Fibroblast of peridontal ligament (primary cell): ENCODE measurements at regions not wholly inside any gene's neighbourhood (a gene's known extent, or its start where the extent isn't known, plus 50 kb on each side); places are given as distances from the start of the nearest gene placed in this dataset.
"Not testable (repeated sequence)": the region's sequence is repeated elsewhere in the genome, so short reads cannot be mapped to it uniquely, and the experiment has no call there.

Experiments used
- DNase-seq: peaks from one replicate; pipeline ENCODE4 v3.0.0-alpha.2; 2010; ENCODE audit errors: extremely low read depth

DNA sequence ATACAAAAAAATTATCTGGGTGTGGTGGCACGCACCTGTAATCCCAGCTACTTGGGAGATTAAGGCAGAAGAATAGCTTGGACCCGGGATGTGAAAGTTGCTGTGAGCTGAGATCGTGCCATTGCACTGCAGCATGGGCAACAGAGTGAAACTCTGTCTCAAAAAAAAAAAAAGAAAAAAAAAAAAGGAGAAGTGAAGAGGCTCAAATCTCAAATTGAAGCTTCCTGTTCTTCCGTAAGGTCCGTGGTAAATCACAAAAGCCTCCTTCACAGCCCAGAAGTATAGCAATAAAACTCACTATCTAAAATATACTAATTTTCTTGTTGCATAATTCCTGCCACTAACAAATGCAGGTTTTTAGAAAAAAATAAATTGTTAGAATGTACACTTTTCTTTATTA, 498.2 kb upstream of the BRINP3 start:
- no peak for DNase-seq

DNA sequence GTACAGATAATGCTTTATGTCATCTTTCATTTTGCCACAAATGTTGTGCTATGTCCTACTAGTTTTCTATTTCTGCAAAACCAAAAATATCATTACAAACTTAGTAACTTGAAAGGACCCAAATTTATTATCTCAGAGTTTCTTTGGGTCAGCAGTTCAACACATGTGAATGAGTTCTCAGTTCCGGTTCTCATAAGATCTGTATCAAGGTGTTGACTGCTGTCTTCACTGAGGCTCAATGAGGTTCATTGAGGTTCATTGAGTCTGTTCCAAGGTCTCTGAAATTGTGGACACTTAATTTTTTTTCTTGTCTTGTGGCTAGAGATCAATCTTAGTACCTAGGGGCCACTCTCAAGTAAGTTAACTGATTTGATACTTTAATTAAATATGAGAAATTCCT, 525.1 kb upstream of the BRINP3 start:
- DNase-seq: no peak

DNA sequence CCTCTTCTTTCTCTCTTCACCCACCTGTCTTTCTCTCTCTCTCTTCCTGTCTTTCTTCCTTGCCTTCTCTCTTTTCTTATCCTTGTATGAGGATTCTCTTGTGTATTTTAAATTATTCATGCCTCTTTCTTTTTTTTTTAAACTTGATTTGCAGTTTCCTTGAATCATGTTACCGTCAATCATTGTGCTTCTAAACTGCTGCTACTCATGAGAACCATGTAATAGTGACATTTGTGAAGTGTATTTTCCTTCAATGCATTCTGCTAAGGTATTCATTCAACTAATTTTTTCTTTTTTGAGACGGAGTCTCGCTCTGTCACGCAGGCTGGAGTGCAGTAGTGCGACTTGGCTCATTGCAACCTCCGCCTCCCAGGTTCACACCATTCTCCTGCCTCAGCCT, 539.1 kb upstream of the BRINP3 start:
- DNase-seq: no peak

DNA sequence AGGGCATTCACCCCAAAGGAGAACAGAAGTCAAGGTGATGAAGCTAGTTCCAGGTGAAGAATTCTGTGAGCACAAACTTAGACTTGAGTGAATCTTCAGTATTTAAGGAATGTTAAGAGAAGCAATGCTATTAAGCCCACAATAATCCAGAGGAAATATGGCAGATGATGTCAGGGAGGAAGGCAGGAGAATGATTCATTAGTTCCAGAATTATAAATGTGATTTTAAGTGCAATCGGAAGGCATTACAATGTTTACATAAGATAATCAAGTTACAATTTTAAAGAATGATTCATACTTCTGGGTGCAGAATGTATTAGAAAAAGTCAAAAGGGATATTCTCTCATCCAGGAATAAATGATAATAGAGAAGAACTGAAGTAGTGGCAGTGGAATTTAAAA, 545.2 kb upstream of the BRINP3 start:
- peak; percentile 66 for DNase-seq

DNA sequence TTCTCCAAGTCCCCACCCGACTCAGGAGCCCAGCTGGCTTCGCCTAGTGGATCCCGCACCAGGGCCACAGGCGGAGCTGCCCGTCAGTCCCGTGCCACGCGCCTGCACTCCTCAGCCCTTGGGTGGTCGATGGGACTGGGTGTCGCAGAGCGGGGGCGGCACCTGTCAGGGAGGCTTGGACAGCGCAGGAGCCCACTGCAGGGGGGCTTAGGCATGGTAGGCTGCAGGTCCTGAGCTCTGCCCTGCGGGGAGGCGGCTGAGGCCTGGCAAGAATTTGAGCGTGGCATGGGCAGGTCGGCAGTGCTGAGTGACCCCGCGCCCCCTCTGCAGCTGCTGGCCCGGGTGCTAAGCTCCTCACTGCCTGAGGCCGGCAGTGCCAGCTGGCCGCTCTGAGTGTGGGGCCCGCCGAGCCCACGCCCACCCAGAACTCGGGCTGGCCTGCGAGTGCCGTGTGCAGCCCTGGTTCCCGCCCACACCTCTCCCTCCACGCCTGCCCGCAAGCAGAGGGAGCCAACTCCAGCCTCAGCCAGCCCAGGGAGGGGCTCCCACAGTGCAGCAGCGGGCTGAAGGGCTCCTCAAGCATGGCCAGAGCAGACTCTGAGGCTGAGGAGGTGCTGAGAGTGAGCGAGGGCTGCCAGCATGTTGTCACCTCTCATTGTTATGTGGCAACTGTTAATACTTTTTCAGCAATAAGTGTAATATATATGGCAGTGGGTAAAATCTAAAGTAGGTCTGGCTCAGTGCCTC, 548.4 kb upstream of the BRINP3 start:
- no peak for DNase-seq

DNA sequence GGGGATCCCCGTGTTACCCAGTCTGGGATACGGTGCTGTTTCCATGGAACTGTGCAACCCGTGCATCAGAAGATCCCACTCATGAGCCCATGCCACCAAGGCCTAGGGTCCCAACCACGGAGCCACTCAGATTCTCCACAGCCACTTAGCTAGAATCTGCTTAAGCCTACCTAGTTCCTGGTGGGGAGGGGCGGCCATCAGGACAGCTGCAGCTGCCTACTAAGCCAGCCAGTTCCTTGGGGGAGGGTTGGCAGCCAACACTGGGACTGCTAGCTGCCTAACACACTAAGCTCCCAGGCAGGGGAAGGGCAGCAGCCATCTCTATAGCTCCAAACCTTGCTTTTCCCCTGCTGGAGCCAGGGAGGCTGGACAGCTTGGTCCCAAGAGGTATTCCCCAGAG, 549.2 kb upstream of the BRINP3 start:
- DNase-seq: no peak

DNA sequence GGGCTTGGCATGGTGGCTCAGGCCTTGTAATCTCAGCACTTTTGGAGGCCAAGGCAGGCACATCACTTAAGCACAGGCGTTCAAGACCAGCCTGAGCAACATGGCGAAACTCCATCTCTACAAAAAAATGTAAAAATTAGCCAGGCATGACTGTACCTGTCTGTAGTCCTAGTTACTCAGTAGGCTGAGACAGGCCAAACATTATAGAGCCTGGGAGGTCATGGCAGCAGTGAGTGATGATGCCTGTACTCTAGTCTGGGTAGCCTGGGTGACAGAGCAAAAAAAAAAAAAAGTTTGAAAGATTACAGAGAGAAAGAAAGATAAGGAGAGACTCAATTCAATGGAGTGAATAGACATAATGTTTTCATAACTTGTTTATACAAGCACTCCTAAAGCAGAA, 556.5 kb upstream of the BRINP3 start:
- no peak for DNase-seq

DNA sequence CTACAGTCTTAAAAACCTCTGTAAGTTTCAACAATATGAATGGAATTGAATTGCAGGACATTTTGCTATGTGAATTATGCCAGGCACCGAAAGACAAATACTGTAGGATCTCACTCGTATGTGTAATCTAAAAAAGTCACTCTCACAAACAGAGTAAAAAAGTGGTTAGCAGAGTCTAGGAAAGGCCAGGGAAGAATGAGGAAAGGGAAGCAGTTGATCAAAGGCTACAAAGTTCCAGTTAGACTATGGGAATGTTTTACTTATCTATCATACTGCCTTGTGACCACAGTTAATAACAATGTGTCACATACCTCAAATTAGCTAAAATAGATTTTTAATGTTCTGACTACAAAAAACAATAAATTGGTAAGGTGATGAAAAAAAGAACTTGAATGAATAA, 565.4 kb upstream of the BRINP3 start:
- no peak for DNase-seq

DNA sequence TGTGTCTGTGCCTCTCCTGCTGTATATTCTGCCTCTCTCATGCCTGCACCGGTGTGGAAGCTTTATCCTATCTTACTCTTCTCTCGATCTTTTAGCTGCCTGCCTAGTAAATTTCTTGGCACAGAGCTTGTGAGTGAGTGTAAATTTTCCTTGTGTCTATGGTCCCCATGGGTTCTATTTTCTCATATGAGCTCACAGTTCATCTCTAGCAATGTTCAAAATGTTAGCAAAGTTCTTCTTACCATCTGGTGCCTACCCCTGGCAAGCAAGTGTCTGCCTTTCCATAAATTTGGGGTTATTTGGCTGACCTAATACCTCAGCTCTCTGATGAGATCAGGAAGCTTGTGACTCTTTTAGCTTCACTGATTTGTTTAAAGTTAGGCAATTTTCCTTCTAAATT, 572.1 kb upstream of the BRINP3 start:
- DNase-seq: peak; percentile 8

DNA sequence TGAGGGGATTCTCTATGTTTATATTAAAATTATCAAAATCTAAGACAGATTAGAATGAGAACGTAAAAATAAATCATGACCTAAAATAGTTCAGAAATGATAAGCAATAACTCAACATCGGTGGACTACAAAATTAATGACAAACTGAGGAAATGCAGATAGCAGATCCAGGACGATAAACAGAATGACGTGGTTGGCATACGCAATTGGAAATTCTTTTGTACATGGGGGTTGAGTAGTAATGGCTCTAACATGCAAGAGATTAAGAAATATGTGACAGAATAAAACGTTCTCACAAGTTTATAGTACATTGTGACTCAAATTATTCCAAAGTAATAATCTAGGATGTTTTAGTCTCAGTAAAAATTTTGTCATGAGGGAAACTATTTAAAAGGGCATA, 575.2 kb upstream of the BRINP3 start:
- DNase-seq: no peak

DNA sequence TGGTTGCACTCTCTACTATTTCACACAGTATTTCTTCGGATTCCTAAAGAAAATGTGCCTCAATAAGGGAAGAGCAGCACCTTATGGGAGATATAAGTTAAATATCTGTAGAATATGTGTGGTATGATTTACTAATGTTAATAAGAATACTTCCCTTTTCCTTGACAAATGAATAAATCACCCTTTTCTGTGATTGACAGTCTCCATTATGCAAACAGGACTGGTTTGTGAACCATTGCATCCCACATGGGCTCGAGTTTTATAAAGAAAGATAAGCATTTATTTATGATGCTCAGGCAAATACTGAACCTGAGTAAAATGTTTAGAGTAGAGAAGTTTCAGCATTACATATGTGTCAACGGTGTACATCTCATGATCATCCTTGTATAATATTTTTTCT, 587.7 kb upstream of the BRINP3 start:
- DNase-seq: no peak

DNA sequence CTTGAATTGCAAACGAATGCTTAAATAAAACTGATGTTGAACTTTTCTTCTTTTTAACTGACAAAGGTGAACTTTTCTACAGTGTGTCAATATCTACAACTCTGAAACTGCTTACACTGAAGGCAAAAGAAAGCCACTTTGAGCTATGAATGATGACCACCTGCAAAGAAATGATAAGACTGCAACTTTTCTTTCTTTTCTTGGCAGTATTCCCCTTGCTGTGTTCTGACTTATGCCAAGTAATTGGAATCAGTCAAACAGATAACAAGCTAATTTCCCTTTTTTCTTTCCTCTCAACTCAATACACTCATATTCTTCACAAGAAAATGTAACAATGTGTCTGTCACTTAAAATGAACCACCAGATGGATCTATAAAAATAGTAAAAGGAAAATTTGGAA, 588.1 kb upstream of the BRINP3 start:
- no peak for DNase-seq

DNA sequence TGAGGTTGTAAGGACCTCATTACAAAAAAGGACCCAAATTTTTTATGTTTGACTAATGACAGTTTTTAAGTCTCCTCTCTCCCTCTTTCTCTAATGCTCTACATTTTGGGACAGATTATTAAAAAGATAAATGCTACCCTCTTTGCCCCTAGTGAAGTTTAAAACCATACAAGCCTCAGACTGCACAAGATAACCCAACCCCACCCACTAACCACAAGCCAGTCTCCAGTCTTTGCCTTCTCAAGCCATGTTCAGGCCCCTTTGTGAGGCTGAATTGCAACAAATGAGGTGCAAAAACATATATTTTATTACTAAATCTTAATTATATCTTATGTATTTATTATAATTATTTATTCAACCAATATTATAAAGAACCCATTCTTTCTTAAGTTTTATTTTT, 597.2 kb upstream of the BRINP3 start:
- no peak for DNase-seq

DNA sequence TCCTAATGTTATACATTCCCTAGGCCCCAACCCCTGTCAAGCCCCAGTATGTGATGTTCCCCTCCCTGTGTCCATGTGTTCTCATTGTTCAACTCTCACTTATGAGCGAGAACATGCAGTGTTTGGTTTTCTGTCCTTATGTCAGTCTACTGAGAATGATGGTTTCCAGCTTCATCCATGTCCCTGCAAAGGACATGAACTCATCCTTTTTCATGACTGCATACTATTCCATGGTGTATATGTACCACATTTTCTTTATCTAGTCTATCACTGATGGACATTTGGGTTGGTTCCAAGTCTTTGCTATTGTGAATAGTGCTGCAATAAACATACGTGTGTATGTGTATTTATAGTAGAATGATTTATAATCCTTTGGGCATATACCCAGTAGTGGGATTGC, 605.4 kb upstream of the BRINP3 start:
- DNase-seq: not testable (repeated sequence)

DNA sequence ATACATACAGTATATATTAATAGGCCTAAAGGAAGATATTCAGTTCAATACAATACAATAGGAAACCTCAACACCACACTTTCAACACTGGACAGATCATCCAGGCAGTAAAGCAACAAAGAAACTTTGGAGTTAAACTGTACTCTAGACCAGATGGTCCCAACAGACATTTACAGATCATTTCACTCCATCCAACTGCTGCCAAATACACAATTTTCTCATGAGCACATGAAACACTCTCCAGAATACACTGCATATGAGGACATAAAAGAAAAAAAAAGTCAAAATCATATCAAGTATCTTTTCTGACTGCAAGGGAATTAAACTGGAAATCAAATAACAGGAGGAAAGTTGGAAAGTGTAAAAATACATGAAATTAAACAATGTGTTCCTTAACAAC, 607.5 kb upstream of the BRINP3 start:
- peak; percentile 37 for DNase-seq

DNA sequence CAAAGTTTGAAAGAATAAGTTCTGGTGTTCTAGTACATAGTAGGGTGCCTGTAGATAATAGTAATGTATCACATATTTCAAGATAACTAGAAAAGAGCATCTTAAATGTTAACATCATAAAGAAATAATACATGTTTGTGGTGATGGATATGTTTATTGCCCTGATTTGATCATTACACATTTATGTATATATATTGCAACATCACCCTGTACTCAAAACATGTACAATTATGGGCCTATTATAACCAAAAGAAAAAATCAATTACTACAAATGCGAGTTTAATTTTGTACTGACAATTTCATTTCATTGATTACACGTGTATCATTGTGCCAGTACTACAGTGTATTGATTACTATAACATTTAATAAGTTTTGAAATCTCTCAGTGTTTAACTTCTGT, 609.2 kb upstream of the BRINP3 start:
- DNase-seq: no peak

DNA sequence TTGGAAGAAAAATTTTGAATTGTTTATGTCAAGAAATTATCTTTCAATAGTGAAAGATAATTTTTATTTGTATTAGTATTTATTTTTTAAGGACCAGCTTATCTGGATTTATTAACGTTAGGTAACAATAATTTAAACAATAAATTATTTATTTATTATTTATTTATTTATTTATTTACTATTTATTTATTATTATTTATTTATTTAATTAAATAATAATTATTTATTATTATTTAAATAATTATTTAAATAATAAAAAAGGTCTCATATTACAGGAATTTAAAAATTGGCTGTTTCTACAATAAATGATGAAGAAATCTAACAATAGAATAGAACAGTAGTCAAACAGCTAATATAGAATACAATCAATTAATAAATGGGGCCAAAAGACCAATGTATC, 618.7 kb upstream of the BRINP3 start:
- no peak for DNase-seq

DNA sequence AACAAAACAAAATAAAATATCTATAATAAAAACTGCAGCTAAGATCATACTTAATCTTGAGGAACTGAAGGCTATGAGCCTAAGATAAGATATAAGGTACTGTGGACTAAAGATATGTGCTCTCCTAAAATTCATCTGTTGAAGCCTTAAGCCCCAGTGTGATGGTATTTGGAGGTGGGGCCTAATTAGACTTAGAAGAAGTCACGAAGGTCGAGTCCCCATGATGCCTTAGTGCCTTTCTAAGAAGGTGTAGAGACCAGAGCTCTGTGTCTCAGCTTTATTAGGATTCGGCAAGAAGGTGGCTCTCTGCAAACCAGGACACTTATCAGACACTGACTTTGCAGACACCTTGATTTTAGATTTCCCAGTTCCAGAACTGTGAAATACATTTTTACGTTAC, 622.0 kb upstream of the BRINP3 start:
- no peak for DNase-seq

DNA sequence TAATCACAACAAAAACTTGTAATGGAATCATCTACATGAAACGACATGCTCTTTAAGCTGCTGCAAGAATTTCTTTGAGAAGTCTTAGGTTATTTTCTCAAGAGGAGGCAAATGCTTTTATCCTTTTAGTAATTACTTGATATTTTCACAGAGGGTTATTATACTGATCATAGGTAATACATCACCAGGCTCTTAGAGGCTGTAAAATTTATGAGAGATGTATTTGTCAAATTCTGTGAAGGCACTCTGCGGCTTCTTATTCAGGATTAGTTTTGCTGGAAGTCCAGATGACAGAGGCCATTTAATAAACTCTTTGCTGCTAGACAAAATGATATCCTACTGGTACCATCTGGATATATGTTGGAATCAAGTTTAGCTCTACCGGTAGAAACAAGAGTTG, 624.3 kb upstream of the BRINP3 start:
- DNase-seq: no peak

DNA sequence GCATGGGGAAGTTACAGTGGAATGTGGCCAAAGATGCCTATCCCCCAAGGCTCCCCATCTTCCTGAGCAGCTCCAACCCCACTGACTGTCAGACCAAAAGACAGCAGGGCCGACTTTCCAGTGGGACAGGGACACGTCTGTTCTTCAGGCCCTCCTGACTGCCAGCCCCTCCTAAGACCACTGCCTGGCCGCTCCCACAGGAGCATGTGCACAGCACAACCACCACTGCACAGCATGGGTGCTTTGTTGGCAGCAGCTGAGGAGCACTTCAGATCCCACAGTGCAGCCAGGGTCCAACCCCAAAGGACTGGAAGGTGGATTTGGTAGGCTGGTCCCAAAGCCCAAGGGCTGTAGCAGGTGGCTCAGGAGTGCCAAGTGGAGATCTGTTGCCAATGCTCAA, 648.3 kb upstream of the BRINP3 start:
- DNase-seq: no peak

DNA sequence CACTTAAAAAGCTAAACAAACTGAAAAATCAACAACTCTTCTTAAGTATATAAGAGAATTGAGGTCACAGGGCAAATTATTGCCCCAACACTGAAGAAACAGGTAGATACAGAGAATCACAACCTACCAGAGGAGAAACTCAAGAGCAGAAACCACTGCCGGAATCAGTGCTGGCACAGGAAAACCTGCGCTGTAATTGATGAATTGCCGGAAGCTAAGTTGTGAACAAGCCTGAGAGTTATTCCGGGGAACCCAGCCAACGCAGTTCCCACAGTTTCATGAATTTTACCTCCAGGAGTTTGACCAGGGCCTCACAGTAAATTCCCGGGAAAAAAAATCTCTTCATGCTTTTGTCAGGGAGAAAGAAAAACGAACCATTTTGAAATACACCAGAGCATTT, 657.1 kb upstream of the BRINP3 start:
- peak; percentile 8 for DNase-seq

DNA sequence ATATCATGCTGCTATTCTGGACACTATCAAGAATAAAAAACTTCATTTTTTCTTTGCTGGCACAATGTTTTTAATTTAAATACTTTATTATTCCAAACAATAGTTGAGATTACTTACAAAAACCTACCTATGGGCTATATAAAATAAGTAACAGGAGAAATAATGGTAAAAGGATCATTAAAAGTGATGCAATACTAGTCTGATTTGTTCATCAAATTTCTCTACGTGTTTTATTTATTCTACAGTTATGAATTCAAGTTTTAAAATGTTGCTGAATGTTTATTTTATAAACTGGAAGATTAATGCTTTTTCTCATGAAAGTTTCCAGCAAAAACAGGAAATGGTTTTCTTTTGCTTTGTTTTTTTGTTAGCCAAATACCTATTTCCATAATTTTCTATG, 662.4 kb upstream of the BRINP3 start:
- no peak for DNase-seq

DNA sequence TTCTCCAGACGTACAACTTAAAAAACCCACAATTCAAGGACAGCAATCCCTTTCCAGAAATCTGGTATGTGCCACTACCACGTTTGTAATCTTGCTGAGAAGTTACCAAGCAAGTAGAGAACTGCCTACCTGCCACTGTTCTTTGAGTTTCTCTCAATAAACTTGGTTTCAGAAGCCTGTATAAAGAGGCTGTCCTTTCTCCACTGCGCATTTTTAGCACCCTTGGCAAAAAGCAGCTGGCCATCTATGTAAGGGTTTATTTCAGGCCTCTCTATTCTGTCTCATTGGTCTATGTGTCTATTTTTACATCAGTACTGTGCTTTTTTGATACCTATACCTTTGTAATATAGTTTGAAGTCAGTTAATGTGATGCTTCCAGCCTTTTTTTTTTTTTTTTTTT, 665.1 kb upstream of the BRINP3 start:
- no peak for DNase-seq

DNA sequence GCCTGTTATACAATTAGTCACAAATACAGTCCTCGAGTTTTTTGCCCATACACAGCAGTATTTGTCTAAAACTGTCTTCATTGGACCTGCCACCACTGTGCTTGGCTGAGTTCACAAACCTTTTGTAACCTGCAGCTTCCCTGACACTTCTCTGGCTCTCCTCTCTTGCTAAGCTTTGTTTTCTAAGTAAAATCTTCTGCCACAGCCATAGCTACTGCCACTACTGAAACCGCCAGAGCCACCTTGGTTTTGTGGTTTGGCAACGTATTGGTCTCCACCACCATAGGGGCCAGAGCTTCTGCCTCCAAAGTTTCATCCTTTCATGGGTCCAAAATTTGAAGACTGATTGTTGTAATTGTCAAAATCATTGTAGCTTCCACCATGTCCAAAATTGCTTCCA, 668.2 kb upstream of the BRINP3 start:
- no peak for DNase-seq
